HUES6 (cell line): ENCODE measurements at regions not wholly inside any gene's neighbourhood (a gene's known extent, or its start where the extent isn't known, plus 50 kb on each side); places are given as distances from the start of the nearest gene placed in this dataset.

Experiments used
- H3K27ac ChIP-seq: 2 replicates; pipeline ENCODE4 v1.7.0; 2013; ENCODE audit warnings: low read depth, mild to moderate bottlenecking, low read length, inconsistent platforms
- H3K27me3 ChIP-seq: 2 replicates; pipeline ENCODE4 v1.6.1; 2013; ENCODE audit warnings: low read length; ENCODE audit not compliant: control insufficient read depth, insufficient read depth
- H3K36me3 ChIP-seq: 2 replicates; pipeline ENCODE4 v1.6.1; 2013; ENCODE audit warnings: low read length; ENCODE audit not compliant: control insufficient read depth, insufficient read depth
- H3K4me1 ChIP-seq: 2 replicates; pipeline ENCODE4 v1.6.1; 2013; ENCODE audit warnings: low read length; ENCODE audit not compliant: control insufficient read depth, insufficient read depth
- H3K4me3 ChIP-seq: 2 replicates; pipeline ENCODE4 v1.5.1; 2013; ENCODE audit warnings: low read depth, low read length
- H3K9ac ChIP-seq: one replicate; pipeline ENCODE4 v1.6.1; 2013; ENCODE audit warnings: mild to moderate bottlenecking, low read length
- H3K9me3 ChIP-seq: 2 replicates; pipeline ENCODE4 v1.6.1; 2013; ENCODE audit warnings: low read depth, low read length; ENCODE audit not compliant: control insufficient read depth, insufficient read depth

DNA sequence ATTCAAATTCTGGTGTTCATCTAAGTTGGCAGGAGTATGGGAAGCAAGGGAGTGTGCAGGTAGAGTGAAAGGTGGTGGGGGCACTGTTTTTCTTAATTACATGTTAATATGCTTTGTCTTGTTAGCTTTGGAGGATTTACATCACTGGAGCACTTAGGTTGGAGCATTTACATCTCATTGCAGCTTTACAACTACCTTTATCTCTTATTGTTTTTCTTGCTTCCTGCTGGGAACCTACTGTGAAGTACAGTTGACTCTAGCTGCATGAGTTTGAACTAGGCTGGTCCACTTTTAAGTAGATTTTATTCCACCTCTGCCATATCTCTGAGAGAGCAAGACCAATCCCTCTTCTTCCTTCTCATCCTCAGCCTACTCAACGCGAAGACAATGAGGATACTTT, 554.8 kb upstream of the B3GALT2 start:
- Histone ChIP-seq H3K27me3 (no peaks in the 10 kb centered on the region), H3K9ac (no peak overlapping the region), H3K4me1 (peaks cover 6% of the 10 kb centered on the region; the same call in 1 of the 2 replicates), H3K4me3 (no peak overlapping the region), H3K36me3 (no peaks in the 10 kb centered on the region), H3K27ac (no peak overlapping the region), H3K9me3 (no peaks in the 10 kb centered on the region)

DNA sequence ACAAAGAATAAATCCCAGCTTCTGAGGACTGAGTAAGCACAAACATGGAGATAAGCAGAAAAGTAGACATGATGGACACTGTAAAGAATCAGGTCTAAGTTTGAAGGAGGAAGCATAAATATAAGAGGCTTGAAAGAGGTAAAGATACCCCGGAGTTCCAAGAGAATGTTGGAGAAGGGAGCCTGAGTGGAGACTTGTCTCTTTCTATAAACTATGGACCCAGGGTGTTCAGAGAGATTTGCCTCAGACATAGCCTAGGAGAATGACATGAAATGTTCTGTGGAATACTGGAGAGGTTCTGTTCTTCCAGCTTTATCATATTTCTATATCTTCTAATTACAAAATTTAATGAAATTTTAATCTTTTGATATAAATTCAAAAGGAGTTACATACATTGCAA, 554.3 kb upstream of the B3GALT2 start:
- H3K36me3 ChIP-seq: no peaks in the 10 kb centered on the region
- no peak overlapping the region for H3K27ac ChIP-seq
- H3K9ac ChIP-seq: no peak overlapping the region
- H3K4me3 ChIP-seq: no peak overlapping the region
- peaks cover 6% of the 10 kb centered on the region; the same call in 1 of the 2 replicates for H3K4me1 ChIP-seq
- H3K27me3 ChIP-seq: no peaks in the 10 kb centered on the region
- no peaks in the 10 kb centered on the region for H3K9me3 ChIP-seq

- peaks cover 6% of the 10 kb centered on the region; the same call in 1 of the 2 replicates for H3K9me3 ChIP-seq
- H3K9ac ChIP-seq: no peak overlapping the region
- H3K4me1 ChIP-seq: peaks cover 6% of the 10 kb centered on the region; the same call in 1 of the 2 replicates
- H3K27me3 ChIP-seq: no peaks in the 10 kb centered on the region
- H3K27ac ChIP-seq: no peak overlapping the region
- H3K36me3 ChIP-seq: no peaks in the 10 kb centered on the region
- no peak overlapping the region for H3K4me3 ChIP-seq
These were observed 550.1 kb upstream of the B3GALT2 start for GRCh38 chr1:193736507-193736906.

GRCh38 chr1:193733674-193734073, 547.3 kb upstream of the B3GALT2 start:
- Histone ChIP-seq H3K9me3 (peaks cover 6% of the 10 kb centered on the region; the same call in 1 of the 2 replicates), H3K27me3 (no peaks in the 10 kb centered on the region), H3K27ac (no peak overlapping the region), H3K4me1 (no peaks in the 10 kb centered on the region), H3K9ac (no peak overlapping the region), H3K4me3 (no peak overlapping the region), H3K36me3 (no peaks in the 10 kb centered on the region)

DNA sequence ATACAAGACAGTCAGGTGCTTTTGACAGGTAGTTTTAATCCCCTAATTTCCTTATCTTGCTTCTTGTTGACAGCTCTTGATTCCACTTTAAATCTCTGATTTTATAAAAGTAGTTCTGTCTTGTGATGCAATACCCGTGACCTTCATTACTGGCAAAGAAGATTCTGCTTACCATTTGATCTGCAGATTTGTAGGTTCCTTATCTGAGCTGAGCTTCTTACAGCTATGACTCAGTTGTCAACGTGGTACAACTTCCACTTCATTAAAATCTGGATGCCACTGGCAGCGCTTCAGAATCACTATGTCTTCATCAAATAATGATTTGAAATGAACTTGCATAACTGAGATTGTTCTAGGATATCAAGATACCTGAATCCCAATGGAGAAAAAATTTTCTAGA, 543.6 kb upstream of the B3GALT2 start:
- Histone ChIP-seq H3K4me3 (no peak overlapping the region), H3K36me3 (no peaks in the 10 kb centered on the region), H3K27ac (no peak overlapping the region), H3K9ac (no peak overlapping the region), H3K9me3 (peaks cover 6% of the 10 kb centered on the region; the same call in 1 of the 2 replicates), H3K4me1 (0 out of 2 replicates have a peak, but pooled peaks cover 5% of the 10 kb centered on the region), H3K27me3 (no peaks in the 10 kb centered on the region; the same call in 1 of the 2 replicates)

GRCh38 chr1:193729429-193729828, 543.0 kb upstream of the B3GALT2 start:
- no peaks in the 10 kb centered on the region; the same call in 1 of the 2 replicates for H3K27me3 ChIP-seq
- 0 out of 2 replicates have a peak, but pooled peaks cover 5% of the 10 kb centered on the region for H3K4me1 ChIP-seq
- no peak overlapping the region for H3K9ac ChIP-seq
- H3K4me3 ChIP-seq: no peak overlapping the region
- H3K27ac ChIP-seq: no peak overlapping the region
- peaks cover 6% of the 10 kb centered on the region; the same call in 1 of the 2 replicates for H3K9me3 ChIP-seq
- no peaks in the 10 kb centered on the region for H3K36me3 ChIP-seq

DNA sequence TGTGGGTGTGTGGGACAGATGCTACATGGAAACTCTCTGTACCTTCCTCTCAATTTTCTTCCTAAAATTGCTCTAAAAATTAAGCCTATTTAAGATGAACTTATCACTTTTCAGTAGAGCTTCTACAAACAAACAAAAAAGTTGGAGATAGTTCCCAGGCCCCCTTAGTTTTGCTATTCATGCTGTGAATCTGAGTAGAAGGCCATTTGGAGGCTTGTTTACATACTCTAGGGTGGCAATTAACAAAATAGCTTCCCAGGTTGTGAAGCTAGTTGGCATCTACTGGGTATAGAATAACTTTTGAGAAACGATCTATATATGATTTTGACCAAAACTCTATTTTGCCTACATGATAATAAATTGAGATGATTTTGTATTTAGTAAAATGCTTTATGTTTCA, 541.4 kb upstream of the B3GALT2 start:
- H3K27me3 ChIP-seq: no peaks in the 10 kb centered on the region; the same call in 1 of the 2 replicates
- no peak overlapping the region for H3K4me3 ChIP-seq
- H3K9me3 ChIP-seq: peaks cover 6% of the 10 kb centered on the region; the same call in 1 of the 2 replicates
- H3K9ac ChIP-seq: no peak overlapping the region
- H3K36me3 ChIP-seq: no peaks in the 10 kb centered on the region
- 0 out of 2 replicates have a peak, but pooled peaks cover 5% of the 10 kb centered on the region for H3K4me1 ChIP-seq
- H3K27ac ChIP-seq: no peak overlapping the region

- no peak overlapping the region for H3K9ac ChIP-seq
- no peaks in the 10 kb centered on the region; the same call in 1 of the 2 replicates for H3K27me3 ChIP-seq
- H3K4me3 ChIP-seq: no peak overlapping the region
- H3K9me3 ChIP-seq: peaks cover 2% of the 10 kb centered on the region; the same call in 1 of the 2 replicates
- H3K27ac ChIP-seq: no peak overlapping the region
- H3K4me1 ChIP-seq: 0 out of 2 replicates have a peak, but pooled peaks cover 5% of the 10 kb centered on the region
- H3K36me3 ChIP-seq: no peaks in the 10 kb centered on the region
These were observed 540.3 kb upstream of the B3GALT2 start for GRCh38 chr1:193726722-193727121.

GRCh38 chr1:193712392-193712791, 526.0 kb upstream of the B3GALT2 start:
- no peak overlapping the region for H3K4me3 ChIP-seq
- no peak overlapping the region for H3K9ac ChIP-seq
- H3K27ac ChIP-seq: no peak overlapping the region
- no peaks in the 10 kb centered on the region for H3K9me3 ChIP-seq
- no peaks in the 10 kb centered on the region for H3K4me1 ChIP-seq
- H3K36me3 ChIP-seq: no peaks in the 10 kb centered on the region
- no peaks in the 10 kb centered on the region for H3K27me3 ChIP-seq

DNA sequence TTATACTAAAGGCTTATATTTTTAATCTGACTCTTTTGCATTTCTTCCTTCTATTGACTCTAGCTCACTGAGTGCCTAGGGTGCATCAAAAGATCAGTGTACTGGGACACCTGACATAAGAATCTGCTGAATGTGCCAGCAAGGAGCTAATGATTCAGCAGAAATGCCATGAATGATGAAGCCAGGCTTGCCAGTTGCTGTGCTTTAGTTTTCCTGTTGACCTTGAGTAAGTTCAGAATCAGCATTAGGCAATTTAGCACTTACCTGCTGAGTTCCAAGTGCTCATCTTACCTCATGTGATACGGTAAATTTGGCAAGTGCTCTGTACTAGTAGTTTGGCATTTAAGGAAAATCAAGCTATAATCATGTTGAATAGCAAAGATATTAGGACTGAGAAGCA, 523.2 kb upstream of the B3GALT2 start:
- Histone ChIP-seq H3K4me3 (no peak overlapping the region), H3K9me3 (no peaks in the 10 kb centered on the region), H3K9ac (no peak overlapping the region), H3K36me3 (no peaks in the 10 kb centered on the region), H3K4me1 (no peaks in the 10 kb centered on the region), H3K27ac (no peak overlapping the region), H3K27me3 (no peaks in the 10 kb centered on the region)

DNA sequence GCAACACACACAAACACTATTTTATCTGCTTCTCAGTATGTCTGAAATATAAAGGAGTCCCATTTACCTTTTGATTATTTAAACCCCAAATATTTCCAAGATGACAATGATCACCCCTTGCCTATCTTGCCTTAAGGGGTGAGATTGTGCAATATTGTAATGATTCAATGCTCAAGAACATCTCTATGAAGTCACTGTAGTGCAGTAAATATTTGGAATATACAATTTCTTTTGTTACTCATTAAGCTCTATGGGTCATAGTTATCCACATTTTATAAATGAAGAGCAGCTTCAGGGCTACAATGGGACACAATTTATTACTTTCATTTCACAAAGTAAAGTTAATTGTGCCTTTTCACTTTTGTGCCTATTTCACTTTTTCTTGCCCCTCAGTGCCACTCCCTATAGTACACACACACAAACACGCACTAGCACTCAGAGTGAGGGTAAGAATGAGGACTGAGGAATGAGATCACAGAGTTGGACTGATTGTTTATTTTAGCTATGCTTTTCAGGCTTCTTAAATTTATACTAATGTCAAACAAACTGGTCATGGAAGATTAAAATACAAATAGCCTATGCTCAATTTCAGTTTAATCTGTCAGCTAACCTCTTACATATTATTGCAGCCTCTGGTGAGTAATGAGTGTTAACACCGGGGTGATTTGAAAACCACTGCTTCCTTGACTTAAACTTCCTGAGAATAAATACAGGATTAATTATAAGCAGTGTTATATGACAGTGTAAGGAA, 521.0 kb upstream of the B3GALT2 start:
- Histone ChIP-seq H3K9ac (no peak overlapping the region), H3K36me3 (no peaks in the 10 kb centered on the region), H3K27me3 (no peaks in the 10 kb centered on the region), H3K4me3 (no peak overlapping the region), H3K4me1 (no peaks in the 10 kb centered on the region), H3K9me3 (no peaks in the 10 kb centered on the region), H3K27ac (no peak overlapping the region)
